WERI-Rb-1 (cell line): ENCODE measurements at regions not wholly inside any gene's neighbourhood (a gene's known extent, or its start where the extent isn't known, plus 50 kb on each side); places are given as distances from the start of the nearest gene placed in this dataset.
A peak's percentile ranks its signal among the peaks of the same experiment; 100 is the strongest.

ENCODE experiments used
- DNase-seq: peaks from one replicate; pipeline ENCODE4 v3.0.0-alpha.2; 2020
- H3K27ac ChIP-seq: fragments of 250-450 bp; sonication (Bioruptor Pico); 2 replicates; pipeline ENCODE4 v1.5.1; 2020; ENCODE audit warnings: mild to moderate bottlenecking, moderate library complexity
- H3K27me3 ChIP-seq: fragments of 250-450 bp; sonication (Bioruptor Pico); 2 replicates; pipeline ENCODE4 v1.5.1; 2021; ENCODE audit warnings: mild to moderate bottlenecking, low read depth, moderate library complexity; ENCODE audit not compliant: insufficient read depth, severe bottlenecking
- H3K36me3 ChIP-seq: fragments of 250-450 bp; sonication (Bioruptor Pico); 2 replicates; pipeline ENCODE4 v1.5.1; 2020; ENCODE audit warnings: mild to moderate bottlenecking, moderate library complexity
- H3K4me3 ChIP-seq: 2 replicates; pipeline ENCODE4 v1.5.1; 2011; ENCODE audit warnings: low read depth, mild to moderate bottlenecking, control low read depth, low read length
- H3K9me3 ChIP-seq: fragments of 250-450 bp; sonication (Bioruptor Pico); 2 replicates; pipeline ENCODE4 v1.5.1; 2021; ENCODE audit warnings: mild to moderate bottlenecking, moderate library complexity; ENCODE audit not compliant: severe bottlenecking
- CTCF ChIP-seq: IDR thresholded peaks from 2 replicates; pipeline ENCODE4 v1.5.1; 2011; ENCODE audit warnings: low read depth, mild to moderate bottlenecking, control low read depth, inconsistent platforms, low read length

- no peaks in the 10 kb centered on the region for H3K9me3 ChIP-seq
- no peaks in the 10 kb centered on the region for H3K36me3 ChIP-seq
- H3K27ac ChIP-seq: no peak overlapping the region
- DNase-seq: no peak
- no peak for TF ChIP-seq CTCF
- H3K27me3 ChIP-seq: peaks cover 73% of the 10 kb centered on the region
- no peak overlapping the region for H3K4me3 ChIP-seq
Observed at GRCh38 chr15:97902140-97902780, 58.2 kb upstream of the ARRDC4 start.

- no peak for DNase-seq
- no peaks in the 10 kb centered on the region for H3K36me3 ChIP-seq
- H3K9me3 ChIP-seq: no peaks in the 10 kb centered on the region
- TF ChIP-seq CTCF: no peak
- peaks cover 78% of the 10 kb centered on the region for H3K27me3 ChIP-seq
- no peak overlapping the region for H3K4me3 ChIP-seq
- H3K27ac ChIP-seq: no peak overlapping the region
Observed at GRCh38 chr15:97903560-97903959, 56.9 kb upstream of the ARRDC4 start.

- peak; percentile 37 for DNase-seq
- Histone ChIP-seq H3K27ac (no peak overlapping the region), H3K4me3 (no peak overlapping the region)
Observed at GRCh38 chr15:97903971-97904572, 56.4 kb upstream of the ARRDC4 start.

GRCh38 chr15:97909291-97909891 is 51.1 kb upstream of the ARRDC4 start:
- peaks cover 65% of the 10 kb centered on the region for H3K27me3 ChIP-seq
- no peak overlapping the region for H3K4me3 ChIP-seq
- no peaks in the 10 kb centered on the region for H3K9me3 ChIP-seq
- no peak overlapping the region for H3K27ac ChIP-seq
- peak; percentile 44 for DNase-seq
- peak; percentile 86 for TF ChIP-seq CTCF
- H3K36me3 ChIP-seq: no peaks in the 10 kb centered on the region

More at GRCh38 chr15:97903971-97904572, 56.4 kb upstream of the ARRDC4 start:
- Histone ChIP-seq H3K9me3 (no peaks in the 10 kb centered on the region), H3K27me3 (peaks cover 74% of the 10 kb centered on the region), H3K36me3 (no peaks in the 10 kb centered on the region)
- peak; percentile 52 for TF ChIP-seq CTCF
